ENCODE measurements at regions not wholly inside any gene's neighbourhood (a gene's known extent, or its start where the extent isn't known, plus 50 kb on each side); places are given as distances from the start of the nearest gene placed in this dataset.

- no peaks in the 10 kb centered on the region for H3K9me3 ChIP-seq (replicated peaks; ENCODE audit: control insufficient read depth, insufficient read depth, low read length)
- peak; percentile 84 for FAIRE-seq
- ChIA-PET POLR2A (no interaction called here), CTCF (interaction anchor here (0.9 to 1.9 kb wide), 6 partner anchors 10 to 918 kb away, joined by 3 to 12 read pairs (median 5); no protein-coding TSS in a partner anchor)
- no peak overlapping the region for H3K9ac ChIP-seq (replicated peaks; ENCODE audit: extremely low read depth, insufficient read depth, low read length)
- no peaks in the 10 kb centered on the region for H4K20me1 ChIP-seq (replicated peaks; ENCODE audit: control insufficient read depth, extremely low read depth, insufficient read depth, low read length)
- no peaks in the 10 kb centered on the region for H3K9me1 ChIP-seq (replicated peaks; ENCODE audit: control insufficient read depth, extremely low read depth, insufficient read depth, low read length)
- dilution Hi-C loops (cut with MboI; ENCODE audit: extremely low pct_ligation_motif_present, low sequenced_read_pairs) (no loop called here), intact Hi-C loops (cut with micrococcal nuclease) (loop anchor here (2.0 to 5.0 kb wide), 2 partner anchors 415 to 917 kb away; no protein-coding TSS in a partner anchor)
- H3K4me1 ChIP-seq (ENCODE audit: control insufficient read depth, extremely low read depth, insufficient read depth, low read length), result no peaks in the 10 kb centered on the region
- no peak overlapping the region for H3K4me2 ChIP-seq (ENCODE audit: insufficient read depth, low read length)
- no peak overlapping the region for H3K27ac ChIP-seq (ENCODE audit: insufficient read depth, low read depth, low read length)
- DNase-seq (ENCODE audit: low read depth, low spot score), result peak; percentile 44
- no peaks in the 10 kb centered on the region for H3K36me3 ChIP-seq (ENCODE audit: control insufficient read depth in 2 of 2, extremely low read depth in 1 of 2, insufficient read depth in 2 of 2, low read length in 2 of 2)
- H3K27me3 ChIP-seq (ENCODE audit: control insufficient read depth in 2 of 2, insufficient read depth in 2 of 2, low read length in 2 of 2), result no peaks in the 10 kb centered on the region
- no TSS peak for BruUV-seq (replicated peaks)
- no peak for TF ChIP-seq EZH2 (IDR thresholded peaks at IDR 0.05; ENCODE audit: borderline replicate concordance, low read depth, low read length, severe bottlenecking)
- no peak for TF ChIP-seq JUN (IDR thresholded peaks at IDR 0.05; ENCODE audit: borderline replicate concordance, insufficient read depth, insufficient read length, low read depth)
- TF ChIP-seq CTCF (IDR thresholded peaks at IDR 0.05; ENCODE audit: extremely low read depth in 1 of 2, insufficient read depth in 1 of 2, low read depth in 1 of 2, low read length in 2 of 2), result peak; percentile 54 to 60
- no peak overlapping the region for H3K4me3 ChIP-seq (replicated peaks in 1 of 3; ENCODE audit: insufficient read depth in 1 of 3, low read depth in 1 of 3, low read length in 3 of 3)
- H3K79me2 ChIP-seq (ENCODE audit: control insufficient read depth, insufficient read depth, low read length), result no peaks in the 10 kb centered on the region
- H2AFZ ChIP-seq (ENCODE audit: low read depth, low read length), result no peak overlapping the region
These were observed 243.5 kb upstream of the CAND1 start for GRCh38 chr12:67025543-67026114.
